ENCODE measurements at regions not wholly inside any gene's neighbourhood (a gene's known extent, or its start where the extent isn't known, plus 50 kb on each side); places are given as distances from the start of the nearest gene placed in this dataset.

DNA sequence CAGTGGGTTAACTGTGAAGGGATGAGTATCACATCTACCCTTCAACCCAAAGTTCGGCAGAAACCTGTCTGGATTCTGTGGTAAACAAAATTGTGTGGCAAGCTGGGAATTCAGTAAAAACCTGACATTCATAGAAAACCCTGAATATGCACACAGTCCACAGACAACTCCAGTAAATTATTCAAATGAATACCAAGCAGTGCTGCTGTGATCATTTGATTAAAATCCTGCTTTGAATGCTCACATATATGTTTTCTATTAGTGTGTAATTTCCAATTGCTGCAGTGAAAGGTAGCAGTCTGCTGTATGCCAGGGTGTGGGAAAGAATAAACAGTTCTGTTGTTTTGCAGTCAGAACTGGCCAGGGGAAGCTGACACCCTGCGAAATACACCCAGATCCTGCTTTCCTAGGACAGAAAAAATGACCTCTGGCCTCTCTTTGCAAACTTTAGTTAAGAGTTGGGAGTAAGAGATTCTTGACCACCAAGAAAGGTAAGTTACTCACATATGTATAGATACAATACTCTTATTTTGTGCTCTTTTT lies 217.8 kb downstream of the FAM76B start:
- ChIA-PET CTCF (interaction anchor here (1.0 kb wide), 1 partner anchor 133 kb away, joined by 3 read pairs; no protein-coding TSS in a partner anchor), POLR2A (no interaction called here)
- DNase-seq = no peak
- Histone ChIP-seq H3K36me3 (replicated peaks in 1 of 2; ENCODE audit: control insufficient read depth in 1 of 2, insufficient read depth in 2 of 2, low read length in 1 of 2) (no peaks in the 10 kb centered on the region), H3F3A (replicated peaks; ENCODE audit: insufficient read depth) (no peaks in the 10 kb centered on the region), H3K9me2 (no peaks in the 10 kb centered on the region), H3K27me3 (ENCODE audit: insufficient read depth) (no peaks in the 10 kb centered on the region), H3K4me1 (ENCODE audit: control insufficient read depth in 1 of 2, insufficient read depth in 2 of 2, low read depth in 1 of 2, low read length in 1 of 2) (no peaks in the 10 kb centered on the region; a peak in 1 of 4 replicates), H3K9ac (no peak overlapping the region), H3K79me2 (ENCODE audit: insufficient read depth) (no peaks in the 10 kb centered on the region), H4K20me1 (ENCODE audit: insufficient read depth) (no peaks in the 10 kb centered on the region), H3K9me3 (no peaks in the 10 kb centered on the region), H2AFZ (ENCODE audit: low read depth) (no peak overlapping the region), H3K4me3 (ENCODE audit: low read depth in 2 of 2, low read length in 1 of 2) (no peak overlapping the region), H3K4me2 (no peak overlapping the region), H3K27ac (ENCODE audit: low read depth in 2 of 2, low read length in 1 of 2) (no peak overlapping the region)
- 36% methylated on average over 2 of the region's 2 CpGs for WGBS (ENCODE audit: low lambda C conversion rate)
- TF ChIP-seq, protein P1, sequence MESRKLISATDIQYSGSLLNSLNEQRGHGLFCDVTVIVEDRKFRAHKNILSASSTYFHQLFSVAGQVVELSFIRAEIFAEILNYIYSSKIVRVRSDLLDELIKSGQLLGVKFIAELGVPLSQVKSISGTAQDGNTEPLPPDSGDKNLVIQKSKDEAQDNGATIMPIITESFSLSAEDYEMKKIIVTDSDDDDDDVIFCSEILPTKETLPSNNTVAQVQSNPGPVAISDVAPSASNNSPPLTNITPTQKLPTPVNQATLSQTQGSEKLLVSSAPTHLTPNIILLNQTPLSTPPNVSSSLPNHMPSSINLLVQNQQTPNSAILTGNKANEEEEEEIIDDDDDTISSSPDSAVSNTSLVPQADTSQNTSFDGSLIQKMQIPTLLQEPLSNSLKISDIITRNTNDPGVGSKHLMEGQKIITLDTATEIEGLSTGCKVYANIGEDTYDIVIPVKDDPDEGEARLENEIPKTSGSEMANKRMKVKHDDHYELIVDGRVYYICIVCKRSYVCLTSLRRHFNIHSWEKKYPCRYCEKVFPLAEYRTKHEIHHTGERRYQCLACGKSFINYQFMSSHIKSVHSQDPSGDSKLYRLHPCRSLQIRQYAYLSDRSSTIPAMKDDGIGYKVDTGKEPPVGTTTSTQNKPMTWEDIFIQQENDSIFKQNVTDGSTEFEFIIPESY (IDR thresholded peaks at IDR 0.05; ENCODE audit: borderline replicate concordance, low read depth) = no peak
- TF ChIP-seq MEF2A (IDR thresholded peaks at IDR 0.05; ENCODE audit: borderline replicate concordance, low read depth) = no peak

DNA sequence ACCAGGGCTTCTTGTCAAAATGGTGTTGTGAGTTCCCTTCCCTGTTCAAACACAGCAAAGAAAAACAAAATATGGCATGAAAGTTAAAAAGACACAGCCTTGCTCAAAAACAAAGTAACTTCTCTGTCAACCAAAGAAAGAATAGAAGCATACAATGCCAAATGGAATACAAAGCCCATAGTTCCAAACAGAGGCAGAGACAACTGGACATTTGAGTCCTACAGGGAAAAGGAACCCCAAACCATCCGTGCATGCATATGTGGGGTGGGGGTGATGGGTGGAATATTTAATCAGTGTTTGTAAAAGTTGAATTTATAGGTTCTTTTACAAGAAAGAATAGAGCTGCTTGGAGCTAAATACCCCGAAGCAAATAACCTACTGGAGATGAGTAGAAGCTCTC lies 218.7 kb downstream of the FAM76B start:
- no peaks in the 10 kb centered on the region for H3K36me3 ChIP-seq (replicated peaks in 1 of 2; ENCODE audit: control insufficient read depth in 1 of 2, insufficient read depth in 2 of 2, low read length in 1 of 2)
- CTCF ChIA-PET = interaction anchor here (1.0 kb wide), 1 partner anchor 134 kb away, joined by 3 read pairs; no protein-coding TSS in a partner anchor
- no peak for DNase-seq
- 27% methylated on average over 2 of the region's 2 CpGs for WGBS (ENCODE audit: low lambda C conversion rate)
- no peak overlapping the region for H3K4me3 ChIP-seq (ENCODE audit: low read depth in 2 of 2, low read length in 1 of 2)
- no peaks in the 10 kb centered on the region for H3K79me2 ChIP-seq (ENCODE audit: insufficient read depth)
- H3K4me2 ChIP-seq = no peak overlapping the region
- no peaks in the 10 kb centered on the region for H3F3A ChIP-seq (replicated peaks; ENCODE audit: insufficient read depth)
- POLR2A ChIA-PET = no interaction called here
- no peak overlapping the region for H2AFZ ChIP-seq (ENCODE audit: low read depth)
- no peaks in the 10 kb centered on the region for H3K27me3 ChIP-seq (ENCODE audit: insufficient read depth)
- H3K9ac ChIP-seq = no peak overlapping the region
- no peaks in the 10 kb centered on the region for H3K9me3 ChIP-seq
- no peaks in the 10 kb centered on the region for H4K20me1 ChIP-seq (ENCODE audit: insufficient read depth)
- no peaks in the 10 kb centered on the region for H3K9me2 ChIP-seq
- no peak overlapping the region for H3K27ac ChIP-seq (ENCODE audit: low read depth in 2 of 2, low read length in 1 of 2)
- H3K4me1 ChIP-seq (ENCODE audit: control insufficient read depth in 1 of 2, insufficient read depth in 2 of 2, low read depth in 1 of 2, low read length in 1 of 2) = peaks cover 0 to 4% of the 10 kb centered on the region in 2 experiments; a peak in 3 of 4 replicates
- TF ChIP-seq, protein P2, sequence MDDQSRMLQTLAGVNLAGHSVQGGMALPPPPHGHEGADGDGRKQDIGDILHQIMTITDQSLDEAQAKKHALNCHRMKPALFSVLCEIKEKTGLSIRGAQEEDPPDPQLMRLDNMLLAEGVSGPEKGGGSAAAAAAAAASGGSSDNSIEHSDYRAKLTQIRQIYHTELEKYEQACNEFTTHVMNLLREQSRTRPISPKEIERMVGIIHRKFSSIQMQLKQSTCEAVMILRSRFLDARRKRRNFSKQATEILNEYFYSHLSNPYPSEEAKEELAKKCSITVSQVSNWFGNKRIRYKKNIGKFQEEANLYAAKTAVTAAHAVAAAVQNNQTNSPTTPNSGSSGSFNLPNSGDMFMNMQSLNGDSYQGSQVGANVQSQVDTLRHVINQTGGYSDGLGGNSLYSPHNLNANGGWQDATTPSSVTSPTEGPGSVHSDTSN (IDR thresholded peaks at IDR 0.05) = no peak
- TF ChIP-seq, protein P3, sequence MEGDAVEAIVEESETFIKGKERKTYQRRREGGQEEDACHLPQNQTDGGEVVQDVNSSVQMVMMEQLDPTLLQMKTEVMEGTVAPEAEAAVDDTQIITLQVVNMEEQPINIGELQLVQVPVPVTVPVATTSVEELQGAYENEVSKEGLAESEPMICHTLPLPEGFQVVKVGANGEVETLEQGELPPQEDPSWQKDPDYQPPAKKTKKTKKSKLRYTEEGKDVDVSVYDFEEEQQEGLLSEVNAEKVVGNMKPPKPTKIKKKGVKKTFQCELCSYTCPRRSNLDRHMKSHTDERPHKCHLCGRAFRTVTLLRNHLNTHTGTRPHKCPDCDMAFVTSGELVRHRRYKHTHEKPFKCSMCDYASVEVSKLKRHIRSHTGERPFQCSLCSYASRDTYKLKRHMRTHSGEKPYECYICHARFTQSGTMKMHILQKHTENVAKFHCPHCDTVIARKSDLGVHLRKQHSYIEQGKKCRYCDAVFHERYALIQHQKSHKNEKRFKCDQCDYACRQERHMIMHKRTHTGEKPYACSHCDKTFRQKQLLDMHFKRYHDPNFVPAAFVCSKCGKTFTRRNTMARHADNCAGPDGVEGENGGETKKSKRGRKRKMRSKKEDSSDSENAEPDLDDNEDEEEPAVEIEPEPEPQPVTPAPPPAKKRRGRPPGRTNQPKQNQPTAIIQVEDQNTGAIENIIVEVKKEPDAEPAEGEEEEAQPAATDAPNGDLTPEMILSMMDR (IDR thresholded peaks at IDR 0.05) = no peak
- no peak for TF ChIP-seq SIN3A (IDR thresholded peaks at IDR 0.05; ENCODE audit: borderline replicate concordance, low read depth, low read length)
- TF ChIP-seq FOXM1 (IDR thresholded peaks at IDR 0.05; ENCODE audit: low read depth) = no peak
- TF ChIP-seq, protein P4, sequence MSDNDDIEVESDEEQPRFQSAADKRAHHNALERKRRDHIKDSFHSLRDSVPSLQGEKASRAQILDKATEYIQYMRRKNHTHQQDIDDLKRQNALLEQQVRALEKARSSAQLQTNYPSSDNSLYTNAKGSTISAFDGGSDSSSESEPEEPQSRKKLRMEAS (IDR thresholded peaks at IDR 0.05; ENCODE audit: low read depth) = no peak
- no peak for TF ChIP-seq NFIC (IDR thresholded peaks at IDR 0.05; ENCODE audit: borderline replicate concordance)
- TF ChIP-seq FOXJ3 (CRISPR knock-in tag; IDR thresholded peaks at IDR 0.05) = no peak
- no peak for TF ChIP-seq NRF1 (IDR thresholded peaks at IDR 0.05; ENCODE audit: low read depth, low read length)
- TF ChIP-seq, protein P1 (IDR thresholded peaks at IDR 0.05; ENCODE audit: borderline replicate concordance, low read depth) = no peak
- no peak for TF ChIP-seq SMC3 (IDR thresholded peaks at IDR 0.05; ENCODE audit: low read depth, low read length)
- no peak for TF ChIP-seq EP300 (IDR thresholded peaks at IDR 0.05; ENCODE audit: borderline replicate concordance in 1 of 2, low read depth in 1 of 2, low read length in 1 of 2)
- no peak for TF ChIP-seq ELF1 (IDR thresholded peaks at IDR 0.05)
- no peak for TF ChIP-seq RCOR1 (IDR thresholded peaks at IDR 0.05; ENCODE audit: low read length)
- TF ChIP-seq, protein P5, sequence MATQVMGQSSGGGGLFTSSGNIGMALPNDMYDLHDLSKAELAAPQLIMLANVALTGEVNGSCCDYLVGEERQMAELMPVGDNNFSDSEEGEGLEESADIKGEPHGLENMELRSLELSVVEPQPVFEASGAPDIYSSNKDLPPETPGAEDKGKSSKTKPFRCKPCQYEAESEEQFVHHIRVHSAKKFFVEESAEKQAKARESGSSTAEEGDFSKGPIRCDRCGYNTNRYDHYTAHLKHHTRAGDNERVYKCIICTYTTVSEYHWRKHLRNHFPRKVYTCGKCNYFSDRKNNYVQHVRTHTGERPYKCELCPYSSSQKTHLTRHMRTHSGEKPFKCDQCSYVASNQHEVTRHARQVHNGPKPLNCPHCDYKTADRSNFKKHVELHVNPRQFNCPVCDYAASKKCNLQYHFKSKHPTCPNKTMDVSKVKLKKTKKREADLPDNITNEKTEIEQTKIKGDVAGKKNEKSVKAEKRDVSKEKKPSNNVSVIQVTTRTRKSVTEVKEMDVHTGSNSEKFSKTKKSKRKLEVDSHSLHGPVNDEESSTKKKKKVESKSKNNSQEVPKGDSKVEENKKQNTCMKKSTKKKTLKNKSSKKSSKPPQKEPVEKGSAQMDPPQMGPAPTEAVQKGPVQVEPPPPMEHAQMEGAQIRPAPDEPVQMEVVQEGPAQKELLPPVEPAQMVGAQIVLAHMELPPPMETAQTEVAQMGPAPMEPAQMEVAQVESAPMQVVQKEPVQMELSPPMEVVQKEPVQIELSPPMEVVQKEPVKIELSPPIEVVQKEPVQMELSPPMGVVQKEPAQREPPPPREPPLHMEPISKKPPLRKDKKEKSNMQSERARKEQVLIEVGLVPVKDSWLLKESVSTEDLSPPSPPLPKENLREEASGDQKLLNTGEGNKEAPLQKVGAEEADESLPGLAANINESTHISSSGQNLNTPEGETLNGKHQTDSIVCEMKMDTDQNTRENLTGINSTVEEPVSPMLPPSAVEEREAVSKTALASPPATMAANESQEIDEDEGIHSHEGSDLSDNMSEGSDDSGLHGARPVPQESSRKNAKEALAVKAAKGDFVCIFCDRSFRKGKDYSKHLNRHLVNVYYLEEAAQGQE (IDR thresholded peaks at IDR 0.05; ENCODE audit: low read depth, low read length) = no peak
- no peak for TF ChIP-seq TEAD4 (IDR thresholded peaks at IDR 0.05; ENCODE audit: borderline replicate concordance, insufficient read depth)
